HG02870 (cell line): ENCODE measurements at regions not wholly inside any gene's neighbourhood (a gene's known extent, or its start where the extent isn't known, plus 50 kb on each side); places are given as distances from the start of the nearest gene placed in this dataset.

Experiments used
- ATAC-seq: cut with Tn5 transposase; IDR thresholded peaks from one replicate; pipeline ENCODE4 v1.9.1; 2021; ENCODE audit warnings: mild to moderate bottlenecking, moderate library complexity; ENCODE audit not compliant: unreplicated experiment

DNA sequence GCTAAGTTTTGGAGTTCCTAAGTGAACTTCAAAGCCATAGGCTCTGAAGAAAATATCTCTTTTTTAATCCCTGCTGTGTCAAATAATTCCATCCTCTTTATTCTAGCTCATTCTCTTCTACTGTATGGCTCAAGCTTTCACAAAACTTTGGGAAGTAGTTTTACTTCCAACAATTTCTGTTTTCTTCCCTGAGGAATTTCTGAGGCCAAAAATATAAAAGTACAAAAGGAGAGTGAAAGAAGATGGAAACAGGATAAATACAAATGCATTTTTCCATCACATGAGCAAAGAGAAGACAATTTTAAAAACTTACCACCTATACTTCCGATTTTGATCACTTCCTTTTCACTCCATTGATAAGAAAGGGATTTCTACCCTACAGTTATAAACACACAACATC, 585.7 kb upstream of the DAB2 start:
- no peak for ATAC-seq

DNA sequence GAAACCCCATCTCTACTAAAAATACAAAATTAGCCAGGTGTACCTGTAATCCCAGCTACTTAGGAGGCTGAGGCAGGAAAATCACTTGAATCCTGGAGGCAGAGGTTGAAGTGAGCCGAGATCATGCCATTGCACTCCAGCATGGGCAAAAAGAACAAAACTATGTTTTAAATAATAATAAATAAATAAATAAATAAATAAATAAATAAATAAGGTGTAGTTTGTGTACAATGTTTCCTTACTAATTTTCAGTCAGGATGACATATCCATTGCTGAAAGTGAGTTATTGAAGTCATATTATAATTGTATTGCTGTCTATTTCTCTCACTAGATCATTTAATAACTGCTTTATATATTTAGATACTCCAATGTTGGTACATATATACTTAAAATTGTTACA, 581.5 kb upstream of the DAB2 start:
- ATAC-seq = no peak

DNA sequence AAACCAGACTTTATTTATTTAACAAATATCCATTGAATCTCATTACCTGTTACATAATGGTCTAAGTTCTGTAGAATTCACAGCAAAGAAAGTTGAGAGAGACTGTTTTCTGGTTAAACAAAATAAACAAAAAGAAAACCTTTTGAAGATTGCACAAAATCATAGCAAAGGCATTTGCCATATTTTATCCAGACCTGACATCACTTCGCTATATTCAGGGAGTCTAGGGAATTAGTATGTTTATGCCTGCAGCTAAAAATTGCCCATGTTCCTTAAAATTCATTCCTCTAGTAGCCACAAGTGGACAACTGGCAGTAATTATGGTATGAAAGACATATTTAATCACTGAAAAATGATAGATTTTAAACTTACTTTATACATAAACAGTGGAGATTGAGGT, 577.0 kb upstream of the DAB2 start:
- ATAC-seq = no peak

DNA sequence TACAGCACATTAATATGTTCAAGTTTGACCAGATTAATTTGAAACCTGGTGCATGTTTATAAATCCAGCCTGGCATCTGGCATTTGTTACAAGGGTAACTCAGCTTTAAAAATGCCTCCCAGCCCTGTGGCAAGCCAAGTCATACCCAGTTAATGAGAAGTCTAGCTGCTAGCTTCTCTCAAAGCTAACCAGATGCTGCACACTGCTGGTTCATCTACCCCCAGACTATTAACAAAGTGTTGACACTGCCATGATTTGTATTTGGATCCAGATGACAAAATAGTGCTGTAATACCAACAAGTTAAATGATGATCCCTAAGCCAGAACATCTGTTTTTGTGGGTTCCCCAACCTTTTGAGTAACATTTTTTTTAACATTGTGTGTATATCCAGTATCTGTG, 573.7 kb upstream of the DAB2 start:
- ATAC-seq = no peak

DNA sequence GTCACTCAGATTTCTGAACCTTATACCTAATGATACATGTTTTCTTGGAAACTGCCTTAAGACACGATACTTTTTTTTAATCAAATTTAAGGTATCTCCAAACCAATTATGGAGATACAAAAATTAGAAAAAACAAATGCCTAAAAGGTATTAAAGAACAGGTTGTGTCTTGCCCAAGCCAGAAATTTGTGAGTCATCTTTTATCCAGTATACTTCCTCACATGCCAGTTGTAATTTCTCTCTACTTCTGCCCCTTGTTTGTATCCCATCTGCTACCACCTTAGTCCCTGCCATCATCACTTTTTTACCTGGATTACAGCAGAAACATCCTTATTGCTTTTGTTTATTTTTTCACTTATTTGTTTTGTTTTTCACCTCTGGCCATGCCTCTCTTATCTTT, 571.2 kb upstream of the DAB2 start:
- no peak for ATAC-seq

DNA sequence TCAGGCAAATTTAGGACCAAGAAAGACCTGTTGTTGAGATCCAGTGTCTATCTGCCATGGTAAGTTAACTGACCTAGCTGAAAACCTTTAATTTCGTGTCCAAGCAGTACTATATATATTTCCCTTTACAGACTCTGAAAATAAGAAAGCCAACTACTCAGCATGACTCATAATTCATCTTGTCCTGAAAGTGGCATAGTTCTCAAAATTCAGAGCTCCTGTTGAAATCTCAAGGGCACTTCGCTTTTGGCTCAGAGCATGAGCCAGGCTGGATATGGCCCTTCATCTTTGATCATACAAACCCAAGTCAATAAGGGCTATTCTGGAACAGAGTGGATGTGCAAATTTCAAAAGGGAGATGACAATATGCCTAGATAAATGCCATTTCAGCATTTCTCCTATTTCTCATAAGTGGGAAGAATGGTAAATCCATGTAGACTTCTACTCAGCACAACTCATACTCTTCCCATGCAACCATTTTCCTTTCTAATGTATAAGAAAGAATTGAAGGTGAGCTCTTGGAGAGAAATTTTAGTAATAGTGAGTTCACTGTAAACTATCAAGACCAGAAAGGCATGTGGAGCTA, 567.9 kb upstream of the DAB2 start:
- no peak for ATAC-seq

DNA sequence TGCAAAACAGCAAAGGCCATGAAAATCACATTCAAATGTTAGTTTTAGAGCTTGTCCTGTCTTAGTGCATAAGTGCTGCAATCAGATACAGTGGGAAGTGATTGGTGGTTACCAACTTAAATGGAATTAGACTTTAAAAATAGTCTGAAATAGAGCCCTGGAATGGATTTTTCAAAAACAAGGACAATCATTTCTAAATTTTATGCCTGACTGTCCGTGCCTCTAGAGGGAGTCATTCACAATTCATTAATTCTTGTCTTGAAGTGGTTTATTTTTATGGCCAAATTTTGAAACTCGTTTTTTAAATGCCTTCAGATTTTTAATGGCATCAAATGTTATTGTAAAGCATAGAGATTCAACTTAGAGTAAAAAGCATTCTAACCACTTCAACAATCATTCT, 561.8 kb upstream of the DAB2 start:
- ATAC-seq = no peak

DNA sequence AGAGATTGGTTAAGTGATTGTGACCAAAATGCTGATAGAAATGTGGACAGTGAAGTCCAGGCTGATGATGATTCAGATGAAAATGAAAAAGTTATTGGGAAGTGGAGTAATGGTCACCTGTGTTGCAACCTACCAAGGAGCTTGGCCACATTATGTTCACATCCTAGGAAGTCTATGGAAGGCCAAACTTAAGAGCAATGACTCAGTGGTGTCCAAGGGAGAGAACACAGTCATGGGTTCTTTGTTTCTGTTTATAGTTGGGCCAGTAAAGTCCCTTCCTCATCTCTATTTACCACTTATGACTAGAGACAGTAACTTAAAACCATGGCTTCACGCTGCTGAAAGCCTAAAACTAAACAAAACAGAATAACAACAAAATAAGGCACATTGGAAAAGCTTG, 555.3 kb upstream of the DAB2 start:
- ATAC-seq = no peak

DNA sequence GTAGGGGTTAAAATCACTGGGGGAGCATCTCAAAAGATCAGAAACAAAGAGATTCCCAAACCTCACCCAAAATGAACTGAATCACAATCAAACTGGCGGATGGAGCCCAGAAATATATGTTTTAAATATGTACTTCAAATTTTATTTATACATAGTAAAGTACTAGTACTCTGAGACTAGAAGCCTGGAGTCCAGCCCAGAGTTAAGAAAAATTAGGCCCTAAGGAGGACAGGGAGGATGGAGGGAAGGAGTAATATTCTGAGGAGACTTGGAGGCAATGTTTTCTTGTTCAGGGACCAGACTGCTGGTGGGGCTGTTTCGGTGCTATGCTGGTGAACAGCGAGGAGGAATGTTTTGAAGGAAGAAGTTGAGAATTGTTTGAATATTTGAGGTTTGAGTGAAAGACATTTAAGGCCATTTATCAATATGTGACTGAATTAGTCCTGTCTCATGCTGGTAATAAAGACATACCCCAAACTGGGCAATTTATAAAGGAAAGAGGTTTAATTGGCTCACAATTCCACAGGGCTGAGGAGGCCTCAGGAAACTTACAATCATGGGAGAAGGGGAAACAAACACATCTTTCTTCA, 552.4 kb upstream of the DAB2 start:
- ATAC-seq = no peak

DNA sequence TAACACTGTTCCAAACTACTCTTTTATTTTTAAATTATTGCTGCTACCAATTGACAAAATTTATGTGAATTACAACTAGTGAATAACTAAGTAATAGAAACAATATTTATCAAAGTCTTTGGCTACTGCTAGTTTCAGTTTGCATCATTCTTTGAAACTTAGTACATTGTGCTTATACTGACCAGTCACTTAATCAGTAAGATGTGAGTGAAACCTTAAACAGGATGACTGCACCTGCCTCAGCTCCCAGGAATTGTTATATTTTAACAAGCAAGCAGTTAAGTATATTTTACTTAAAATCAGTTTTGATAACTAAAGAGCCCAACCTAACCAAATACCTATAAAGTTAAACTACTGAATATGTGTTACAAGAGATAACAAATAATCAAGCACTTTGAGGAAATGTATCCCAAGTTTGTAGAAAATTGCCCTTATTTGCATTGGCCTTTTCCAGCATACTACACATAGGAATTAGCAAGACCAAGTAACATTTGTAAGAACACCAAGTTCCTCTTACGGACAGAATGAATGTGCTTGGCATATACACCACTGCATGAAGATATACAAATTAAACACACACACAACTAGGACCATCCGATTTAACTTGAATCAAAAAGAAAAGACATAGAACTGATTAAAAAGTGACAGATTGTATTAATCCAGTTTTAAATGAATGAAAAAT, 545.5 kb upstream of the DAB2 start:
- ATAC-seq = no peak

DNA sequence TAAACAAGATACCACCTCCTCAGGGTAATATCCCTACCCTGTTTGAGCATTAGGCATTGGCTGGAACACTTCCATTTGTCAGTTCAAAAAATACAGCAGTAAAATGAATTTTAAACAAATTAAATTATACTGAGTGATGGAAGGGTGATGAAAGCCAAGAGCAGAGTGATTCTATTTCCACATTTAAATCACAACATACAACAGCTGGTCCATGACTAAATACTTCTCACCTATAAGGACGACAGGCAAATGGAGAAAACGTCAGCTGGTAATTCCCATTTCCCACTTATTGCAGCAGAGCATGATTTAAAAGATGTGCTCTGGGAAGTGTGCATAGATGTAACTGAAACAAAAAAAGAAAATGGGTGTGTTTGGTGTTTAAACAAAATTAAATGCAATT, 543.6 kb upstream of the DAB2 start:
- no peak for ATAC-seq

DNA sequence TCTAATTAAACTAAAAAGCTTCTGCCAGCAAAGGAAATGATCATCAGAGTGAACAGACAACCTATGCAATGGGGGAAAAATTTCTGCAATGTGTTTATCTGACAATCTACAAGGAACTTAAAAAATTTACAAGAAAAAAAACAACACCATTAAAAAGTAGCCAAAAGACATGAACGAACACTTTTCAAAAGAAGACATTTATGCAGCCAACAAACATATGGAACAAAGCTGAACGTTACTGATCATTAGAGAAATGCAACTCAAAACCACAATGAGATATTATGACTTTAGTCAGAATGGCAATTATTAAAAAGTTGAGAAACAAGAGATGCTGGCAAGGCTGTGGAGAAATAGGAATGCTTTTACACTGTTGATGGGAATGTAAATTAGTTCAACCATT, 530.4 kb upstream of the DAB2 start:
- ATAC-seq = no peak

DNA sequence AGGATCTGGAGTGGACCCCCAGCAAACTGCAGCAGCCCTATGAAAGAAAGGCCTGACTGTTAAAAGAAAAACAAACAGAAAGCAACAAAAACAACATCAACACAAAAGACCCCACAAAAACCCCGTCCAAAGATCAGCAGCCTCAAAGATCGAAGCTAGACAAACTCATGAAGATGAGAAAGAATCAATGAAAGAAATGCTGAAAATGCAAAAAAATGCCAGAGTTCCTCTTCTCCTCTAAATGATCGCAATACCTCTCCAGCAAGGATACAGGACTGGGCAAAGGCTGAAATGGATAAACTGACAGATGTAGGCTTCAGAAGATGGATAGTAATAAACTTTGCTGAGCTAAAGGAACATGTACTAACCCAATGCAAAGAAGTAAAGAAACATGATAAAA, 526.3 kb upstream of the DAB2 start:
- ATAC-seq = no peak

DNA sequence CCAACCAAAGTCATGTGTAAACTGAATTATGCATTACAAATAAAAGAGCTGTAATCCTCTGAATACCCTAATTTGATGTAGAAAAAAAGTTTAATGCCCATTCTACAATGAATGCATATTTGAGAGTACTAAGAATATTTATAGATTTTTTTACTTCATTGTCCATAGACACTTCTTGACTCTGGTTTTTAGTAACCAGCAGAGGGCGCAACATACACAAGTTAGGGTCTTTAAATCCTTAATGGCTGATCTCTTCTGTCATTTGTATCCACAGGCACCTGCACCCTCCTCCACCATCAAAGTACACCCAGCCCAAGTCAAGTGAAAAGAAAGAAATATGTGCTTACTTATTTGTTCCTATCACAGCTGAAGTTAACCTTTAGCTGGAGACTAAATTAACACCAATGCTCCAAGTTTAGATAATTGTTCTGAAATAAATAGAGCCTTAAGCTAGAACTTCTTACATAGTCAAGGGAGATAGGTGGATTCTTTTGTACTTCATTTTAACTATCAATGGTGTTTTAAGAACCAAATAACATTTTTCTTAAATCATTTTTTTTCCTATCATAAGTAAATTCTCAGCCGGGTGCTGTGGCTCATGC, 524.2 kb upstream of the DAB2 start:
- peak; percentile 90 for ATAC-seq

DNA sequence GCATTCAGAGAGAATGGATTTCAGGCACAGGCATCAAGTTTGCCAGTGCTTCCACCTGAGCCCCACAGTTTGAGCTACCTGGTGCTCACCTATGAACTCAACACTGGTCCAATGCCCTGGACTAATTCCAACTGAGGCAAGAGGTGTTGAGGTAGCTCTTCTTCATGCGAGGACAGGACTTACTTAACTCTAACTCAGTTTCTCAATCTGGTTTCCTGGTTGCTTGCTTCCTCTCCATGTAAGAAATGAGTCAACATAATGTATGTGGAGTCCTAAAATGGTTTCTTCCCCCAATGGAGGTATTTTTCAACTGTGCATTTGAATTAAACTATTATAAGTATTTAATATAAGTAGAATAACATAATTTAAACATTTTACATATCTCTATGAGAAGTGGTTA, 523.6 kb upstream of the DAB2 start:
- no peak for ATAC-seq

DNA sequence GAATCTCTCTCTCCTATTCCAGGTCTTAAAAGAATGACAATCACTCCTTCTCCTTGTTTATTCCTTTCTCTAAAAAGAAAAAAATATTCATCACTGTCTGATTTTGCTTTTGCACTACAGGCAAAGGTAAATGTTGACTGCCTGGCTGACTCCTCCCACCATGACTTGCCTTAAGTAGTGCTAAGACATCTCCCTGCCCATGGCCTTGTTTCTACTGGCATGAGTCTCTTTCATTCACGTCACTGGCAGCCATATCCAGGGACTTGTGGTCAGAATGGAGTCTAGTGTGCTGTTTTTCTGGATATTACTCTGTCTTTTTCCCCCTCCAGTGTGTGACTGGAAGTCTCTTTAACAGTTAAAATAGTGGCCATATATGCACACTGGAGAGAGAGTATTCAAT, 522.9 kb upstream of the DAB2 start:
- no peak for ATAC-seq

DNA sequence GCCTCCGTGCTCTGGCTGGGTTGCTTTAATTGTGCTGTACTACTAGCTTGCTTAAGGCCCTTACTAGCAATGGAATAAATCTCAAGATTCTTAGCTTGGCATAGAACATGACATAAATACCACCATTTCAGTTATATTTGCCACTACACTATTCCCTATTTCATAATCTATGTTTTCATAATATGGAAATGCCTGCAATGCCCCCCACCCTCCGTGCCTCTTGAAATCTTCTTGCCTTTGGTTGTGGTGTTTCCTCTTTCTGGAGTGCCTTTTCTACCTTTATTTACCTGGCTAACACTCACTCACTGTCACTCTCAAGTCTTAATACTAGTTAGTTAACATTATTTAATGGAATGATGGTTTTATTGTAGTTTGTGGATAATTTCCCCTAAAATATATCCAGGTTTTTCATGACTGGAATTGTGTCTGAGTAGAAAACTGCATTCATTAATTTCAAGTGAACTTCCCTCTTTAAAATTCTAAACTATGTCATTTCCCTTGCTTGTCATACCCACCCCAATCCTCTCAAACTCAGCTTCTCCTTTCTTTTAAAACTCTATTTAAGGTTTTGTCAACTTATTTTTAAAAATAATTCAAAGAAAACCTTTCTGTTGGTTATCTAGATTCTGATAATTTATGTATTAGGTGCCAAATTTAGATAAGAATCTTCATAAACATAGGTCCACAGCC, 521.7 kb upstream of the DAB2 start:
- ATAC-seq = no peak

DNA sequence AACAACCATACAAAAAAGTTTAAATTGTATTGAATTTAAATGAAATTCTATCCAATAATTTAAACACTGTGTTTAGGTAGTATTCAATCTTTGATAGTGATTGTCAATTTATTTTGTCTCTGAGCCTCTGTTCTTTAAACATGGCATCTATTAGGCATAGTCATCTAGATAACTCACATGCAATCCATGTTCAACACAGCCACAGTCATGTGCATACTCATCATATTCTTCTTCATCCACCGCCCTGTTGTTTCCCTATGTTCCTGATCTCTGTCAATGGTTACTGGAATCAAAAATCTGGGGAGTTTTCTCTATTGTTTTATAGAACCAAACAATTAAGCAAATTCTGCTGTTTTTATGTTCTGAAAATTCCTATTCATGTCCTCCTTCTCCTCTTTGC, 521.1 kb upstream of the DAB2 start:
- ATAC-seq = no peak

DNA sequence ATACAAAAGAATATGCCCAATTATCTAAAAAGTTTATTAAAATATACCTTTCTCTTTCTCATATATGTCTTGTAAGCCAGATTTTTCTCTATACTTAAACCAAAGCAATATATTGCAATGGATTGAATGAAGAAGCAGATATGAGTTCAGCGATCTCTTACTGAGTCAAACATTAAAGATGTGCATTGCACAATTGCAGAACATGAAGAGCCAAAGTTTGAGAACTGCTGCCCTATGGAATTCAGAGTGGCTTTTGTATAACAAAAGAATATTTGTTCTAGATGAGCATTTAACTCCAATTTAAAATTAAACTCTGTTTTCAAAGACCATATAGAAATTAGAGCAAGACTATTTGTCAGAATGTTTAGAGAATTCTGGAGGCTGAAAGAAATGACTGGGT, 519.0 kb upstream of the DAB2 start:
- ATAC-seq = no peak

DNA sequence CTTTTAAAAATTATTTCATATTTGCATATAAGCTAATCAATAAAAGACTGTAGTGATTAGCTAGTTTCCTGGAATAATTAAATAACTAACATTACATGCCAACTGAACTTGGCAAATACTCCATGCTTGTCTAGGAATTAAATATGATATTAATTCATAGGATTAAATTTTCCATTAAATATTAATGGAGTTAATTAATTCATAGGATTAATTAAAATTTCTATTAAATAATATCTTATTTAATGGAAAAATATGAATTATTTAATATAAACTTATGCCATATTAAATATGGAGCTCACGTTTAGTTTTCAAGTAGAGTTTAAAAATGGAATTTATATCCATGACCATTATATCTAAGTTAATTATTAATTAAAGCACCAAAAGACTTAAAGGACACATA, 517.8 kb upstream of the DAB2 start:
- no peak for ATAC-seq

DNA sequence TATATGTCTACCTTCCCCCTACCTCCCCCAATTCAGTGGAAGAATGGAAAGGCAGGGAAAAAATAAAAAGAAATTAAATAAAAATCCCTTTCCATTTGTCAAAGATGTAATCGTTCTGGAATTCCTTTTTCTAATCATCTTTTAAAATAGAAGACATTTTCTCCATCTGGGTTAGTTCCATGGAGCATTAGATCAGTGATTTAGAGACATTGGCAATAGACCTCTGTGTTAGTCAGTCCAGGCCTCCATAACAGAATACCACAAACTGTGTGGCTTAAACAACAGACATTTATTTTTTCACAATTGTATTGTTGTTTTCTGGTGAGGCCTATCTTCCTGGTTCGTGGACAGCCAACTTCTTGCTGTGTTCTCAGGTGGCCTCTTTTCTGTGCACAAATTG, 516.6 kb upstream of the DAB2 start:
- ATAC-seq = no peak

DNA sequence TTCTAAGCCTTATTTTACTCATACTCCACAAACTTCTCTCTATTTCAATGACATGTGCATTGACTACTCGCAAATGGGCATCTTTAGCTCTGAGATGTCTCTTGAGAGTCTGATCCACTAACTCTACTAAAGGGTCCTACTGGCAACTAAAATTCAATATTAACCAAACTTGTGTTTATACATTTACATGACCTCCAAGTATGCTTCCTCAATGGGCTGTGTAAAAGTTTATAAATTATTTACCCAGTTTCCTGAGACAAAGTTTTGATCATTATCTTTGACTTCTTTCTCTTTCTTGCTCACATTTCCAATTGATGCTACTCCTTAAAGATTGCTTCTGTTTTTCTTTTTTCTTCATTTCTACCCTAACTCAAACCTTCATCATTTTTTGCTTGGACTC, 510.1 kb upstream of the DAB2 start:
- no peak for ATAC-seq
